Ovary (tissue), 7 donors: ENCODE measurements at regions not wholly inside any gene's neighbourhood (a gene's known extent, or its start where the extent isn't known, plus 50 kb on each side); places are given as distances from the start of the nearest gene placed in this dataset.

ENCODE experiments used
- DNase-seq, 5 donors: peaks; one replicate each; pipeline ENCODE4 v3.0.0-alpha.2; 2019 to 2020
- H3K27ac ChIP-seq, 2 donors: fragments of 200-600 bp; one replicate each; pipeline versions ENCODE4 v1.5.1 to v1.8.0; 2019 to 2022
- H3K27me3 ChIP-seq: fragments of 200-600 bp; one replicate; pipeline ENCODE4 v1.8.0; 2022
- H3K36me3 ChIP-seq: fragments of 200-600 bp; sonication (generic); one replicate; pipeline ENCODE4 v1.5.1; 2019
- H3K4me1 ChIP-seq: one replicate; pipeline ENCODE4 v1.8.1; 2013; ENCODE audit warnings: mild to moderate bottlenecking, moderate library complexity; ENCODE audit not compliant: insufficient read depth
- H3K4me3 ChIP-seq: fragments of 200-600 bp; sonication (generic); one replicate; pipeline ENCODE4 v1.5.1; 2017
- H3K9me3 ChIP-seq, 2 donors: fragments of 200-600 bp in 1 of 2; sonication (generic) in 1 of 2; one replicate each; pipeline versions ENCODE4 v1.5.1 to v1.8.1; 2013 to 2019; ENCODE audit warnings: mild to moderate bottlenecking in 1 of 2, moderate library complexity in 1 of 2
- CTCF ChIP-seq, 3 donors: fragments of 450-650 bp in 2 of 3; fragments of 200-600 bp in 1 of 3; IDR thresholded peaks; one replicate each; pipeline versions ENCODE4 v1.5.1 to v1.8.0; 2016 to 2022; ENCODE audit warnings: antibody characterized with exemption in 3 of 3, mild to moderate bottlenecking in 1 of 3
- EP300 ChIP-seq: sonication (generic); formaldehyde crosslinking; IDR thresholded peaks from one replicate; pipeline ENCODE4 v1.6.1; 2017; ENCODE audit warnings: antibody characterized with exemption
- POLR2A ChIP-seq: fragments of 450-650 bp; IDR thresholded peaks from one replicate; pipeline ENCODE4 v1.6.1; 2017; ENCODE audit warnings: antibody characterized with exemption, mild to moderate bottlenecking, moderate library complexity
- WGBS, 3 donors: extraction: QIAGEN DNeasy Blood & Tissue Kit in 1 of 3; methylation state at CpG; one replicate each; pipeline versions ENCODE4 v1.1.5 to v1.1.7; 2013 to 2017; 5-methylcytosine and 5-hydroxymethylcytosine counted together
- intact Hi-C, 4 donors: fragments of 100-400 bp; cut with DNase I; formaldehyde crosslinking; loops; one replicate each; pipeline versions ENCODE4 v1.11.0 to v1.15.1; 2022 to 2023
- donor health status: DM: no; HTN: no; CAD: no; lungs with moderate emphysema.
- donor health status: DM: no; HTN: no; CAD: no.
- donor health status: Bipolar disorder and iron deficiency.
- donor health status: DM: no; HTN: no; CAD: no.
- donor health status: DM: yes; HTN: yes; CAD: no.

- H3K27ac ChIP-seq = no peak overlapping the region
- no peak for DNase-seq
- 73 to 87% (median 79%) methylated on average over 5 of the region's 5 CpGs for WGBS, 3 donors
- H3K36me3 ChIP-seq = no peaks in the 10 kb centered on the region
- TF ChIP-seq EP300 (no peak), POLR2A (no peak), CTCF (IDR thresholded peaks at IDR 0.05) (no peak)
- H3K4me3 ChIP-seq = no peak overlapping the region
- H3K9me3 ChIP-seq = no peaks in the 10 kb centered on the region
- H3K4me1 ChIP-seq = no peaks in the 10 kb centered on the region
- H3K27me3 ChIP-seq = no peaks in the 10 kb centered on the region
- intact Hi-C loops = no loop called here
Measured at GRCh38 chr5:116944183-116944582, 369.6 kb upstream of the SEMA6A start.

- no peaks in the 10 kb centered on the region for H3K9me3 ChIP-seq
- DNase-seq = no peak
- TF ChIP-seq POLR2A = no peak
- no peak for TF ChIP-seq EP300
- no peak for TF ChIP-seq CTCF (IDR thresholded peaks at IDR 0.05)
- no peak overlapping the region for H3K27ac ChIP-seq
- intact Hi-C loops = no loop called here
- H3K36me3 ChIP-seq = no peaks in the 10 kb centered on the region
- no peaks in the 10 kb centered on the region for H3K27me3 ChIP-seq
- H3K4me3 ChIP-seq = no peak overlapping the region
- 69 to 81% (median 76%) methylated on average over 6 of the region's 6 CpGs for WGBS, 3 donors
- H3K4me1 ChIP-seq = no peaks in the 10 kb centered on the region
Measured at GRCh38 chr5:116942622-116943021, 368.0 kb upstream of the SEMA6A start.

- intact Hi-C loops = no loop called here
- Histone ChIP-seq H3K4me3 (no peak overlapping the region), H3K9me3 (no peaks in the 10 kb centered on the region), H3K27ac (no peak overlapping the region), H3K36me3 (no peaks in the 10 kb centered on the region), H3K27me3 (no peaks in the 10 kb centered on the region), H3K4me1 (no peaks in the 10 kb centered on the region)
- TF ChIP-seq EP300 (no peak), CTCF (IDR thresholded peaks at IDR 0.05) (no peak), POLR2A (no peak)
- no peak for DNase-seq
- WGBS, 3 donors = 72 to 85% (median 77%) methylated on average over 7 of the region's 7 CpGs
Measured at GRCh38 chr5:116939641-116940040, 365.0 kb upstream of the SEMA6A start.

- no peak for DNase-seq
- 21 to 48% (median 27%) methylated on average over 1 of the region's 1 CpG for WGBS, 3 donors
- Histone ChIP-seq H3K27me3 (no peaks in the 10 kb centered on the region), H3K27ac (no peak overlapping the region), H3K4me3 (no peak overlapping the region), H3K36me3 (no peaks in the 10 kb centered on the region), H3K4me1 (no peaks in the 10 kb centered on the region), H3K9me3 (no peaks in the 10 kb centered on the region)
- no peak for TF ChIP-seq EP300
- TF ChIP-seq CTCF (IDR thresholded peaks at IDR 0.05) = no peak
- no peak for TF ChIP-seq POLR2A
- intact Hi-C loops = no loop called here
Measured at GRCh38 chr5:116938488-116938887, 363.9 kb upstream of the SEMA6A start.
